RPMI7951 (cell line): ENCODE measurements at regions not wholly inside any gene's neighbourhood (a gene's known extent, or its start where the extent isn't known, plus 50 kb on each side); places are given as distances from the start of the nearest gene placed in this dataset.
"Not testable (repeated sequence)": the region's sequence is repeated elsewhere in the genome, so short reads cannot be mapped to it uniquely, and the experiment has no call there.

ENCODE experiments used
- DNase-seq: peaks from one replicate; pipeline ENCODE4 v3.0.0-alpha.2; 2012; ENCODE audit warnings: low read depth

- no peak for DNase-seq
Measured at GRCh38 chr12:127013197-127013596, 1253.8 kb upstream of the TMEM132C start.

GRCh38 chr12:127014079-127014478 lies 1252.9 kb upstream of the TMEM132C start:
- no peak for DNase-seq

- DNase-seq = no peak
Measured at GRCh38 chr12:127024791-127025190, 1242.2 kb upstream of the TMEM132C start.

- peak; percentile 16 for DNase-seq
Measured at GRCh38 chr12:127025545-127025944, 1241.4 kb upstream of the TMEM132C start.

GRCh38 chr12:127035011-127035879 lies 1231.7 kb upstream of the TMEM132C start:
- DNase-seq = no peak

- no peak for DNase-seq
Measured at GRCh38 chr12:127038152-127038551, 1228.8 kb upstream of the TMEM132C start.

- no peak for DNase-seq
Measured at GRCh38 chr12:127038761-127039160, 1228.2 kb upstream of the TMEM132C start.

GRCh38 chr12:127041985-127042625 lies 1224.9 kb upstream of the TMEM132C start:
- no peak for DNase-seq

- DNase-seq = no peak
Measured at GRCh38 chr12:127043731-127044130, 1223.2 kb upstream of the TMEM132C start.

- DNase-seq = no peak
Measured at GRCh38 chr12:127044836-127045235, 1222.1 kb upstream of the TMEM132C start.

GRCh38 chr12:127046467-127046866 lies 1220.5 kb upstream of the TMEM132C start:
- no peak for DNase-seq

GRCh38 chr12:127048057-127048456 lies 1218.9 kb upstream of the TMEM132C start:
- DNase-seq = no peak

- not testable (repeated sequence) for DNase-seq
Measured at GRCh38 chr12:127048525-127048924, 1218.4 kb upstream of the TMEM132C start.

- DNase-seq = no peak
Measured at GRCh38 chr12:127051139-127051538, 1215.8 kb upstream of the TMEM132C start.

- DNase-seq = peak; percentile 76
Measured at GRCh38 chr12:127052511-127053232, 1214.3 kb upstream of the TMEM132C start.

- DNase-seq = no peak
Measured at GRCh38 chr12:127054531-127054930, 1212.4 kb upstream of the TMEM132C start.

GRCh38 chr12:127060310-127060847 lies 1206.6 kb upstream of the TMEM132C start:
- peak; percentile 94 for DNase-seq

GRCh38 chr12:127060933-127061332 lies 1206.0 kb upstream of the TMEM132C start:
- DNase-seq = peak; percentile 13

GRCh38 chr12:127063339-127064072 lies 1203.5 kb upstream of the TMEM132C start:
- peak; percentile 13 for DNase-seq

- DNase-seq = no peak
Measured at GRCh38 chr12:127064207-127064606, 1202.8 kb upstream of the TMEM132C start.

- no peak for DNase-seq
Measured at GRCh38 chr12:127065595-127065994, 1201.4 kb upstream of the TMEM132C start.
